WTC11 (cell line): ENCODE measurements at regions not wholly inside any gene's neighbourhood (a gene's known extent, or its start where the extent isn't known, plus 50 kb on each side); places are given as distances from the start of the nearest gene placed in this dataset.

Experiments used
- ATAC-seq: fragments of 200-7000 bp; cut with Tn5 transposase; 2 replicates; pipeline ENCODE4 v1.10.0; 2021; ENCODE audit warnings: mild to moderate bottlenecking, moderate library complexity
- CTCF ChIA-PET: fragments of 300-600 bp; sonication (Branson Sonifier 250); formaldehyde crosslinking; loops from one replicate; lab custom pipeline; 2021; ENCODE audit warnings: antibody characterized with exemption; lab: Charles Lee
- POLR2A ChIA-PET: fragments of 350-600 bp; sonication (Branson Sonifier 250); formaldehyde crosslinking; loops from one replicate; lab custom pipeline; 2021; ENCODE audit warnings: antibody characterized with exemption; lab: Charles Lee
- DNase-seq: peaks from one replicate; pipeline ENCODE4 v3.0.0; 2021; ENCODE audit warnings: low spot score
- H3K27ac Mint-ChIP-seq: 2 replicates; pipeline ENCODE4 v1.8.0; 2021; ENCODE audit warnings: mixed read lengths
- H3K27me3 Mint-ChIP-seq: 2 replicates; pipeline ENCODE4 v1.8.0; 2021; ENCODE audit warnings: low read depth, mild to moderate bottlenecking, moderate library complexity, mixed read lengths
- H3K36me3 Mint-ChIP-seq: 2 replicates; pipeline ENCODE4 v1.8.0; 2021; ENCODE audit warnings: mixed read lengths
- H3K4me1 Mint-ChIP-seq: 2 replicates; pipeline ENCODE4 v1.8.0; 2022; ENCODE audit warnings: mixed read lengths
- H3K4me3 Mint-ChIP-seq: 2 replicates; pipeline ENCODE4 v1.8.0; 2021; ENCODE audit warnings: mild to moderate bottlenecking, moderate library complexity, mixed read lengths
- H3K9me3 Mint-ChIP-seq: 2 replicates; pipeline ENCODE4 v1.8.0; 2021; ENCODE audit warnings: mixed read lengths
- ATF6 ChIP-seq: sonication (generic); formaldehyde crosslinking; IDR thresholded peaks from 2 replicates; pipeline ENCODE4 v1.8.1; 2023; ENCODE audit warnings: mild to moderate bottlenecking, missing genetic modification reagents
- CDX4 ChIP-seq: fragments of 250-450 bp; sonication (Bioruptor Pico); IDR thresholded peaks from 2 replicates; pipeline ENCODE4 v1.9.0; 2021; ENCODE audit warnings: moderate library complexity, mild to moderate bottlenecking, inconsistent platforms, borderline replicate concordance
- CTCF ChIP-seq: fragments of 200-600 bp; IDR thresholded peaks from 2 replicates; pipeline ENCODE4 v1.8.0; 2022; ENCODE audit warnings: antibody characterized with exemption
- GABPB1 ChIP-seq: sonication (generic); formaldehyde crosslinking; IDR thresholded peaks from 2 replicates; pipeline ENCODE4 v1.8.1; 2023; ENCODE audit warnings: mild to moderate bottlenecking, missing genetic modification reagents
- MYBL2 ChIP-seq: sonication (generic); formaldehyde crosslinking; IDR thresholded peaks from 2 replicates; pipeline ENCODE4 v1.8.1; 2023; ENCODE audit warnings: mild to moderate bottlenecking, moderate library complexity, missing genetic modification reagents
- SP1 ChIP-seq: sonication (generic); formaldehyde crosslinking; conservative IDR thresholded peaks from 2 replicates; pipeline ENCODE4 v1.8.1; 2022; ENCODE audit warnings: missing genetic modification reagents
- ZNF317 ChIP-seq: sonication (generic); formaldehyde crosslinking; IDR thresholded peaks from 2 replicates; pipeline ENCODE4 v1.8.1; 2023; ENCODE audit warnings: low read depth, mild to moderate bottlenecking, moderate library complexity, missing genetic modification reagents, borderline replicate concordance
- TF ChIP-seq, protein P1 (sequence below): sonication (generic); formaldehyde crosslinking; IDR thresholded peaks from 2 replicates; pipeline ENCODE4 v1.8.0; 2023; ENCODE audit warnings: missing genetic modification reagents
- TF ChIP-seq, protein P2 (sequence below): fragments of 250-450 bp; sonication (Bioruptor Pico); IDR thresholded peaks from 2 replicates; pipeline ENCODE4 v2.1.2; 2022; ENCODE audit warnings: mild to moderate bottlenecking, moderate library complexity
- TF ChIP-seq, protein P3 (sequence below): sonication (generic); formaldehyde crosslinking; IDR thresholded peaks from 2 replicates; pipeline ENCODE4 v1.8.1; 2022; ENCODE audit warnings: low read depth, missing genetic modification reagents, borderline replicate concordance
- TF ChIP-seq, protein P4 (sequence below): sonication (generic); formaldehyde crosslinking; IDR thresholded peaks from 2 replicates; pipeline ENCODE4 v1.8.1; 2023; ENCODE audit warnings: mild to moderate bottlenecking, missing genetic modification reagents, moderate library complexity
- TF ChIP-seq, protein P5 (sequence below): sonication (generic); formaldehyde crosslinking; IDR thresholded peaks from 2 replicates; pipeline ENCODE4 v1.8.1; 2022; ENCODE audit warnings: missing genetic modification reagents, borderline replicate concordance

DNA sequence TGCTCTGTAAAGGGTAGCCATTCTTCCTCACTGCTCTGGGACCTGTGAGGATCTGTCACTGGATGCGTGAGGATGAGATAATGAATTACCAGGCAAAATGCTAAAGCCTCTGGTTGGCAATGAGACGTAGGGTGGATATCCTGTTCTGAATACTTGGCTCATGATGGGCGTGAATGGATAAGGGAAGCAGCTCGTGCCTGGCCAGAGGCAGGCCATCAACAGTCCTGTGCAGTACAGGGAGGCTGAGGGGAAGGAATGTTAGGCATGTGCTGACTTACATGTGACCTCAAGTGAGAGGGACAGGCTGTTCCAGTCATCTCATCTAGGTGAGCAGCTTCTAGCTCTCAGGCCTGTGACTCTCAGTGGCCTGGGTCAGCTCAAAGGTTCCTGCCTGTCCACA lies 172.8 kb downstream of the CARTPT start:
- Mint-ChIP-seq H3K36me3 (no peaks in the 10 kb centered on the region), H3K4me3 (no peak overlapping the region), H3K9me3 (peaks cover 31% of the 10 kb centered on the region), H3K27ac (no peak overlapping the region), H3K4me1 (peaks cover 15% of the 10 kb centered on the region)
- DNase-seq (no peak), ATAC-seq (peak; percentile 85)
- CTCF ChIA-PET: no interaction called here
- POLR2A ChIA-PET: no interaction called here
- TF ChIP-seq ATF6 (CRISPR knock-in tag) (no peak), CDX4 (CRISPR knock-in tag) (no peak), SP1 (CRISPR knock-in tag) (no peak), MYBL2 (CRISPR knock-in tag) (no peak), CTCF (no peak)
- TF ChIP-seq, protein P1, sequence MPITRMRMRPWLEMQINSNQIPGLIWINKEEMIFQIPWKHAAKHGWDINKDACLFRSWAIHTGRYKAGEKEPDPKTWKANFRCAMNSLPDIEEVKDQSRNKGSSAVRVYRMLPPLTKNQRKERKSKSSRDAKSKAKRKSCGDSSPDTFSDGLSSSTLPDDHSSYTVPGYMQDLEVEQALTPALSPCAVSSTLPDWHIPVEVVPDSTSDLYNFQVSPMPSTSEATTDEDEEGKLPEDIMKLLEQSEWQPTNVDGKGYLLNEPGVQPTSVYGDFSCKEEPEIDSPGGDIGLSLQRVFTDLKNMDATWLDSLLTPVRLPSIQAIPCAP (CRISPR knock-in tag): no peak
- TF ChIP-seq, protein P2, sequence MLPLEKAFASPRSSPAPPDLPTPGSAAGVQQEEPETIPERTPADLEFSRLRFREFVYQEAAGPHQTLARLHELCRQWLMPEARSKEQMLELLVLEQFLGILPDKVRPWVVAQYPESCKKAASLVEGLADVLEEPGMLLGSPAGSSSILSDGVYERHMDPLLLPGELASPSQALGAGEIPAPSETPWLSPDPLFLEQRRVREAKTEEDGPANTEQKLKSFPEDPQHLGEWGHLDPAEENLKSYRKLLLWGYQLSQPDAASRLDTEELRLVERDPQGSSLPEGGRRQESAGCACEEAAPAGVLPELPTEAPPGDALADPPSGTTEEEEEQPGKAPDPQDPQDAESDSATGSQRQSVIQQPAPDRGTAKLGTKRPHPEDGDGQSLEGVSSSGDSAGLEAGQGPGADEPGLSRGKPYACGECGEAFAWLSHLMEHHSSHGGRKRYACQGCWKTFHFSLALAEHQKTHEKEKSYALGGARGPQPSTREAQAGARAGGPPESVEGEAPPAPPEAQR: no peak
- TF ChIP-seq, protein P3, sequence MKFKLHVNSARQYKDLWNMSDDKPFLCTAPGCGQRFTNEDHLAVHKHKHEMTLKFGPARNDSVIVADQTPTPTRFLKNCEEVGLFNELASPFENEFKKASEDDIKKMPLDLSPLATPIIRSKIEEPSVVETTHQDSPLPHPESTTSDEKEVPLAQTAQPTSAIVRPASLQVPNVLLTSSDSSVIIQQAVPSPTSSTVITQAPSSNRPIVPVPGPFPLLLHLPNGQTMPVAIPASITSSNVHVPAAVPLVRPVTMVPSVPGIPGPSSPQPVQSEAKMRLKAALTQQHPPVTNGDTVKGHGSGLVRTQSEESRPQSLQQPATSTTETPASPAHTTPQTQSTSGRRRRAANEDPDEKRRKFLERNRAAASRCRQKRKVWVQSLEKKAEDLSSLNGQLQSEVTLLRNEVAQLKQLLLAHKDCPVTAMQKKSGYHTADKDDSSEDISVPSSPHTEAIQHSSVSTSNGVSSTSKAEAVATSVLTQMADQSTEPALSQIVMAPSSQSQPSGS (CRISPR knock-in tag): no peak
- TF ChIP-seq, all 79 proteins: peak for 0
- H3K27me3 Mint-ChIP-seq: peaks cover 25% of the 10 kb centered on the region

DNA sequence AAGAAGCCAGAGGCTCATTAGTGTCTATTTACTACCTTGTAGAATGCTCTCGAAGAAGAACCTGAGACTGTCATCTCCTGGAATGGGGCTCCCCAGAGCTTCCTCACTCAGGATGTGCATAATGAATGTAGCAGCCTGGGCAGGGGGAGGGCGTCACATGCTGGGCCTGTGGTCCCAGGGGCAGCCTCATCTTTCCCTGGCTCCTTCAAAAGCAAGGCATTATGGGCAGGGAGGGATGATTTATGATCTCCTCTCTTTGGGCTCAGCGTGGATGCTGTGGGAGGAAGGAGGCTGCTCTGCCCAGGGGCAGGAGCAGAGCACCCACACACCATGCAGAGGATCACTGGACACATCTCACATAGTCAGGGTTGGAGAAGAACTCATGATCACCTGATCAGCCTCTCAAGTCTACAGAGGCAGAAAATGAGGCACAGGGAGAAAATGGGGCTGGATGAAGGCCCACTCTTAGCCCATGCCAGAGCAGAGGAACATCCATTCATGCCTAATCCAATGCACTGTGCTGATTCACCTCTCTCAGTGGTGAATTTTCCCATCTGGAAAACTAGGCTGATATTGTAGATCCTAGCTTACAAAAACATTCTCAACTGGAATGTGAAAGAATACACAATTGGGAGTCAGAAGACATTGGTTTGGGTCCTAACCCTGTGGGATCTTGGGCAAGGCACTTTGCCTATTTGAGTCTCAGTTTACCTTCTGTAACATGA lies 173.7 kb downstream of the CARTPT start:
- no peak; the same call in 1 of the 2 replicates for ATAC-seq
- Mint-ChIP-seq H3K27ac (no peak overlapping the region), H3K4me1 (peaks cover 15% of the 10 kb centered on the region), H3K9me3 (peaks cover 36% of the 10 kb centered on the region), H3K4me3 (no peak overlapping the region), H3K36me3 (no peaks in the 10 kb centered on the region), H3K27me3 (peaks cover 25% of the 10 kb centered on the region)
- ChIA-PET CTCF (no interaction called here), POLR2A (no interaction called here)
- peak; percentile 22 for DNase-seq
- TF ChIP-seq ZNF317 (CRISPR knock-in tag) (no peak), GABPB1 (CRISPR knock-in tag) (no peak), MYBL2 (CRISPR knock-in tag) (no peak)
- TF ChIP-seq, protein P4, sequence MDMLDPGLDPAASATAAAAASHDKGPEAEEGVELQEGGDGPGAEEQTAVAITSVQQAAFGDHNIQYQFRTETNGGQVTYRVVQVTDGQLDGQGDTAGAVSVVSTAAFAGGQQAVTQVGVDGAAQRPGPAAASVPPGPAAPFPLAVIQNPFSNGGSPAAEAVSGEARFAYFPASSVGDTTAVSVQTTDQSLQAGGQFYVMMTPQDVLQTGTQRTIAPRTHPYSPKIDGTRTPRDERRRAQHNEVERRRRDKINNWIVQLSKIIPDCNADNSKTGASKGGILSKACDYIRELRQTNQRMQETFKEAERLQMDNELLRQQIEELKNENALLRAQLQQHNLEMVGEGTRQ (CRISPR knock-in tag): 0 out of 2 replicates have a peak, but pooled peaks have one; percentile 23
- TF ChIP-seq, protein P5, sequence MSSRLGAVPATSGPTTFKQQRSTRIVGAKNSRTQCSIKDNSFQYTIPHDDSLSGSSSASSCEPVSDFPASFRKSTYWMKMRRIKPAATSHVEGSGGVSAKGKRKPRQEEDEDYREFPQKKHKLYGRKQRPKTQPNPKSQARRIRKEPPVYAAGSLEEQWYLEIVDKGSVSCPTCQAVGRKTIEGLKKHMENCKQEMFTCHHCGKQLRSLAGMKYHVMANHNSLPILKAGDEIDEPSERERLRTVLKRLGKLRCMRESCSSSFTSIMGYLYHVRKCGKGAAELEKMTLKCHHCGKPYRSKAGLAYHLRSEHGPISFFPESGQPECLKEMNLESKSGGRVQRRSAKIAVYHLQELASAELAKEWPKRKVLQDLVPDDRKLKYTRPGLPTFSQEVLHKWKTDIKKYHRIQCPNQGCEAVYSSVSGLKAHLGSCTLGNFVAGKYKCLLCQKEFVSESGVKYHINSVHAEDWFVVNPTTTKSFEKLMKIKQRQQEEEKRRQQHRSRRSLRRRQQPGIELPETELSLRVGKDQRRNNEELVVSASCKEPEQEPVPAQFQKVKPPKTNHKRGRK (CRISPR knock-in tag): no peak
